A673 (cell line): ENCODE measurements at regions not wholly inside any gene's neighbourhood (a gene's known extent, or its start where the extent isn't known, plus 50 kb on each side); places are given as distances from the start of the nearest gene placed in this dataset.

Experiments used
- CTCF ChIP-seq: fragments of 300-800, 200-600 bp; sonication (generic); conservative IDR thresholded peaks from 2 replicates; pipeline ENCODE4 v1.5.1; 2017; ENCODE audit warnings: low read depth, mild to moderate bottlenecking, antibody characterized with exemption, low read length, moderate library complexity, mixed read lengths
- EZH2 ChIP-seq: fragments of 200-600 bp; sonication (generic); IDR thresholded peaks from 2 replicates; pipeline ENCODE4 v1.6.1; 2017; ENCODE audit warnings: borderline replicate concordance, low read depth, mild to moderate bottlenecking, mixed read lengths, antibody characterized with exemption, low read length; ENCODE audit not compliant: poor library complexity, severe bottlenecking

- TF ChIP-seq CTCF: no peak
- no peak for TF ChIP-seq EZH2
Measured at GRCh38 chr7:159211540-159212182, 67.0 kb upstream of the VIPR2 start.
